Right lobe of liver (tissue), 4 donors: ENCODE measurements at regions not wholly inside any gene's neighbourhood (a gene's known extent, or its start where the extent isn't known, plus 50 kb on each side); places are given as distances from the start of the nearest gene placed in this dataset.
"Not testable (repeated sequence)": the region's sequence is repeated elsewhere in the genome, so short reads cannot be mapped to it uniquely, and the experiment has no call there.

ENCODE experiments used
- POLR2A ChIP-seq: fragments of 450-650 bp; IDR thresholded peaks from one replicate; pipeline ENCODE4 v1.6.1; 2017; ENCODE audit warnings: antibody characterized with exemption, mild to moderate bottlenecking
- TF ChIP-seq, protein P1 (sequence below), 4 donors: fragments of 200-600 bp in 3 of 4; fragments of 450-650 bp in 1 of 4; IDR thresholded peaks; one replicate each; pipeline versions ENCODE4 v1.5.1 to v1.8.0; 2016 to 2022; ENCODE audit warnings: antibody characterized with exemption in 4 of 4, mild to moderate bottlenecking in 2 of 4
- donor health status: DM: no; HTN: no; CAD: no.
- donor health status: DM: no; HTN: no; CAD: no.
- donor health status: DM: no; HTN: yes; CAD: no.

DNA sequence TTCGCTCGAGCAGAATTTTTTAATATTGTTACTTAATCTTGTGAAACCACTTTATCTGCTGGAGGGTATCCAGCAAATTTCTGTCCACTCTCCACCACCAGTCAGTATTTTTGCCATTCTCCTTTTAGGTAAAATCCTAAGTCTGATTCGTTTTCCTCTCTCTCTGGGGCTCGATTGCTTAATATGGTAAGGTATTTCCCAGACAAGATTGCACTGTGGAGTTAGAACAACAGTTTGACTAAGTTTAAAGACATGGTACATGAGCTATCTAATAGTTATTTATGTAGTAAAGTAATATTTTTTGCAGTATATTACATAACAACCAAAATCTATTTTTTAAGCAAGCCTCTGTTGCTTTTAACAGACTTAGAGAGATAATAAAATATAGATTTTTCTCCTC, 181.9 kb downstream of the DAZ2 start:
- TF ChIP-seq, protein P1, sequence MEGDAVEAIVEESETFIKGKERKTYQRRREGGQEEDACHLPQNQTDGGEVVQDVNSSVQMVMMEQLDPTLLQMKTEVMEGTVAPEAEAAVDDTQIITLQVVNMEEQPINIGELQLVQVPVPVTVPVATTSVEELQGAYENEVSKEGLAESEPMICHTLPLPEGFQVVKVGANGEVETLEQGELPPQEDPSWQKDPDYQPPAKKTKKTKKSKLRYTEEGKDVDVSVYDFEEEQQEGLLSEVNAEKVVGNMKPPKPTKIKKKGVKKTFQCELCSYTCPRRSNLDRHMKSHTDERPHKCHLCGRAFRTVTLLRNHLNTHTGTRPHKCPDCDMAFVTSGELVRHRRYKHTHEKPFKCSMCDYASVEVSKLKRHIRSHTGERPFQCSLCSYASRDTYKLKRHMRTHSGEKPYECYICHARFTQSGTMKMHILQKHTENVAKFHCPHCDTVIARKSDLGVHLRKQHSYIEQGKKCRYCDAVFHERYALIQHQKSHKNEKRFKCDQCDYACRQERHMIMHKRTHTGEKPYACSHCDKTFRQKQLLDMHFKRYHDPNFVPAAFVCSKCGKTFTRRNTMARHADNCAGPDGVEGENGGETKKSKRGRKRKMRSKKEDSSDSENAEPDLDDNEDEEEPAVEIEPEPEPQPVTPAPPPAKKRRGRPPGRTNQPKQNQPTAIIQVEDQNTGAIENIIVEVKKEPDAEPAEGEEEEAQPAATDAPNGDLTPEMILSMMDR (IDR thresholded peaks at IDR 0.05) = not testable (repeated sequence)
- TF ChIP-seq POLR2A = not testable (repeated sequence)
